BJ (cell line): ENCODE measurements at regions not wholly inside any gene's neighbourhood (a gene's known extent, or its start where the extent isn't known, plus 50 kb on each side); places are given as distances from the start of the nearest gene placed in this dataset. TPM values are rescaled to one million over a fixed set of nuclear protein-coding genes. Genes with fewer than 3 reads are reported as not detected.

Source experiments
- CTCF ChIA-PET: fragments of 350-600 bp; formaldehyde crosslinking; extraction: SDS; loops from one replicate; lab custom pipeline; 2021; ENCODE audit warnings: antibody characterized with exemption, inconsistent platforms; lab: Yijun Ruan, JAX
- POLR2A ChIA-PET: fragments of 300-600 bp; sonication (Branson Sonifier 250); formaldehyde crosslinking; extraction: SDS; loops from one replicate; lab custom pipeline; 2021; ENCODE audit warnings: antibody characterized with exemption; lab: Charles Lee
- DNase-seq: peaks from one replicate; pipeline ENCODE4 v3.0.0-alpha.2; 2011; ENCODE audit warnings: low read depth
- H3K27me3 ChIP-seq: 2 replicates; pipeline ENCODE4 v1.6.0; 2011; ENCODE audit warnings: low read length; ENCODE audit not compliant: control insufficient read depth, insufficient read depth
- H3K36me3 ChIP-seq: 2 replicates; pipeline ENCODE4 v1.5.1; 2011; ENCODE audit warnings: low read length; ENCODE audit not compliant: control insufficient read depth, insufficient read depth
- H3K4me3 ChIP-seq: 2 replicates; pipeline ENCODE4 v1.5.1; 2011; ENCODE audit warnings: low read depth, mild to moderate bottlenecking, control low read depth, low read length
- CTCF ChIP-seq: IDR thresholded peaks from 2 replicates; pipeline ENCODE4 v1.5.1; 2011; ENCODE audit warnings: low read depth, mild to moderate bottlenecking, control low read depth, inconsistent platforms, low read length, moderate library complexity; ENCODE audit not compliant: insufficient read depth
- small RNA-seq: library from RNA; depleted of rRNA; stranded (forward); fragments of <200 nt; gene quantifications from one replicate; pipeline ENCODE3, GENCODE V24; 2012; ENCODE audit warnings: low replicate concordance, low read depth; ENCODE audit not compliant: insufficient read length

DNA sequence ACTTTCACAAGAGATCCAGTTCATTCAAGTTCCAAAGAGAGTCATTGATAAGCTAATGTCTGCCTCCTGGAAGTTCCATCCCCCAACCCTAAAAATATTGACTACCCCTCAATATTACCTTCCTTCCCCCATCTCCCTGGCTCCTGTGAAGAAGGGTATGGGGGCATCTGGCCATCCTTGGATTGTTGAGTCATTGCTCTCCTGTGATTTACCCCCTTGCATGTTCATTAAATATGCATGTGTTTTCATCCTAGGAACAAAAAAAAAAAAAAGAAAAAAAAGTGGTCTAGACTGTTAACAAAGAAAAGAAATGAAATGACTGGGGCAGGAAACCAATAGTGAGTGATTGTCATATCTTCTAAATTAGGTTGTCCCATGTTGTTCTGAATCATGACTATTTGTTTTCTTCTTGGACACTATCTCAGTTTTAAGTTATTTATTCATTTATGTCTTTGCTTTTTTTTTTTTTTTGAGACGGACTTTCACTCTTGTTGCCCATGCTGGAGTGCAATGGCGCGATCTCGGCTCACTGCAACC lies 51.9 kb upstream of the HUWE1 start:
- Histone ChIP-seq H3K27me3 (no peaks in the 10 kb centered on the region), H3K36me3 (no peaks in the 10 kb centered on the region), H3K4me3 (no peak overlapping the region)
- no peak for DNase-seq
- CTCF ChIA-PET, result no interaction called here
- POLR2A ChIA-PET, result no interaction called here
- no peak for TF ChIP-seq CTCF

Small RNA genes lying in the stretch of these regions (small RNA-seq; reads per million reads assigned to genes)
- gene BX323845.1, result not detected
- not detected for gene BX323845.2
